Activated effector memory CD4-positive, alpha-beta T cell treated with anti-CD3 and anti-CD28 coated beads, Interleukin-2, amount 50 U/mL, for 16 hours (primary cell): ENCODE measurements at regions not wholly inside any gene's neighbourhood (a gene's known extent, or its start where the extent isn't known, plus 50 kb on each side); places are given as distances from the start of the nearest gene placed in this dataset.

Source experiments
- DNase-seq: peaks from one replicate; pipeline ENCODE4 v3.0.0-alpha.2; 2020

DNA sequence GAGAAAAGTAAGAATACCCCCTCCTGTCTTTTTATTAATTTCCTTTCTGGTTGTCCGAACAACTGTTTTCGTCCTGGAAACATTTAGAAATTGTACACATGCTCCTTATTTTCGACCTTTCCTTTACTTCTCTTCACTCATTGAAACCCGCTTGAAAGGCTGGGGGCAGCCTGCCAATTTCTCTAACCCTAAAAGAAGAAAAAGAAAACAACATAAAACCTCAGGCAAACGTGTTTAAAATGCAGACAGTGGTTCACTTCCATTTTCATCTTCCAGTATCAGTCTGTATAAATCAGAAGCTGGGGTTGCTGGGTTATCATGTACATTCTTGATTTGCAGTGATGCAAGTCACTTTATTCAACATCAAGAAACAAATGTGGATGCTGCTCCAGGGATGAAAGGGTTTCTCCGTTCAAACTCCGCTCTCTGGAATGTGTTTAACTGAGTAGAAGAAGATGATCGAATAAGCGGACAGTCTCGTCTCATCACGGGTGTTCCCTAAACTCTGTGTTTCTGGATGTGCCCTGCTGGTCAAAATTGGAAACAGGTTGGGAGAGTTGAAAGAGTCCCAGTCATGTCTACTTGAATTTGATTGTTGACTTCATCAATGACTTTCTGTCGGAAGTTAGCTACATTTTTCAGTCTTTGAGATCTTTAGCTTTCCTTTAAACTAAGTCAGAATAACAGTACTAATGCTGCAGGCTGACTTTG lies 1042.2 kb downstream of the BCL11B start:
- DNase-seq = no peak

DNA sequence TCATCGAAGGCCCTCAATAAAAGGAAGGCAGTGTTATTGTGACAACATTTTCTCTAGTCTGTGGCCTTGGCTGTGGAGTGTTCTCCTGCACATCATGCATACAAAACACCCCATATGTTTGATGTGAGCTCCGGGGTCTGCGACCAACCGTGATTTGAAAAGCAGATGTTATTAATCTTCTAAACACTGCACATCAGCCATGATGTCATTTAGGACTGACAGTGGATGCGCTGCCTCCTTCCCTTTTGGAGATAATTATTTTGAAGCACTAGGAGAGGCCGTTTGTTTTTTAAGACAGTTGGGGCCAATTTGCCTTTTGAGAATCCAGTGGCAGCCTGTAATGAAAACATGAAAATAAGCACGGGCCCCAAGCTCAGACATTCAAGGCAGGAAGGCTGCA lies 1041.6 kb downstream of the BCL11B start:
- no peak for DNase-seq

DNA sequence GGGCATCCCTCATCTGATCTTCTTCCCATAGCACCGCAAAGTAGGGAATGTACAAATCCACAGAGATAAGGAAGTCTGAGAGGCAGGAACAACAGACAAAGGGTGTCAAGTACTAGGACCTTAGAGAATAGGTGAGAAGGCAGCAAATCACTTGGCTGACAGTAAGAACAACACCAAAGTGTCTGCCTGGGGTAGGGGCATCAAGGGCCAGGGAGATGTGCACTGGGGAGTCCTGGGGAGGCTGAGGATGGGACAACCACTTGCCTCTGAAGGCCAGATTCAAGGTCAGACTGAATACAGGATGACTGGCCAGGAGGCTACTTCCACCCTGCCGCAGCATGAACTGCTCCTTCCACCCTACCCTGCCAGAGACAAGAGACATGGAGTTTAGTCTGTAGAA lies 1040.8 kb downstream of the BCL11B start:
- DNase-seq = no peak

DNA sequence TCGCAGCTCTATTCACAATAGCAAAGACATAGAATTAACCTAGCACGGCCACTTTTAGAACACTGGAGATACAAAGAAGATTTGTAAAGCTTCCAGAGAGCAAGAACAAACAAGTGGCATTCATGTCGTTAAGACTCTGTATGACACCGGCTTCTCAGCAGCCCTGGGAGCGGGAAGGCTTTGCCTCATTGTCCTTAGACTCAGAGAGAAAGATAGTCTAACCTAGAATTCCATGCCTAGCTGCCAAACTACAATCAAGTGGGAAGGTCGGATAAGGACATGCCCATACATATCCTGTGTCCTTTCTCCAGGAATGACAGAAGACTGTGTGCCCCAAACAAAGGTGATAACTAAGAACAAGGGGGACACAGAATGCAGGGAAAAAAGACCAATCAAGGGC lies 1038.3 kb downstream of the BCL11B start:
- no peak for DNase-seq

DNA sequence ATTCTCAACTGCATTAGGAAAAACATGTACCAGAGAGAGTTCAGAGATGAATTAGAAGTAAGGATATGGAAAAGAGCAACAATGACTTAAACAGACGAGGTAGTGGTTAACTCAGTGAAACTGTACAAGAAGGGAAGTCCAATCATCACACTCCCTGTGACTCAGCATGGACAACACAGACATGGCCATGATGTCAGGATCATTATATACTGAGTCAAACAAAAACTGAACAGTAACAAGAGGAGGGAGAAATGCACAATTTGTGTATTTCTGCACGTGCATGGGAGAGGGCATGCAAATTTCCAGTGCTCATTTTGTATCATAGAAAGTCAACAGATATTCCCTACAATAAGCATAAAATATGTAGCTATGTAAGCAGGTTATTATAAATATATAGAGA lies 1037.8 kb downstream of the BCL11B start:
- DNase-seq = no peak

DNA sequence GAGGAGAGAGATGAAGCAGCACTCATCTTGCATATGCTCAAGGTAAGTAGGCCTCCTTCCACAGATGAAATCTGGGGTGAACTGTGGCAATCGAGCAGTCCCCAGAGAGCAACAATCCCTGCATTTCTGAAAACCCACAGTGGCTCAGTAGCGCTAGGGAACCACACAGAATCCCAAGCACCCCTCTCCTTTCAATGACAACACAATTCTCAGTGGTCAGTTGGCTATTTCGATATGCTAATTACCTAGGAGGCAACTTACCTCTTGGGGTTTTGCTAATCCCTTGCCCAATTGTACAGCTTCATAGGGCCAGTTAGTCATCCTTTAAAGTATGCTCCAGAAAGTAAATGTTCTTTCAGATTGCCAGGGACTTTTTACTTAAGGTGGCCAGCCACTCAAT lies 1035.7 kb downstream of the BCL11B start:
- DNase-seq = no peak

DNA sequence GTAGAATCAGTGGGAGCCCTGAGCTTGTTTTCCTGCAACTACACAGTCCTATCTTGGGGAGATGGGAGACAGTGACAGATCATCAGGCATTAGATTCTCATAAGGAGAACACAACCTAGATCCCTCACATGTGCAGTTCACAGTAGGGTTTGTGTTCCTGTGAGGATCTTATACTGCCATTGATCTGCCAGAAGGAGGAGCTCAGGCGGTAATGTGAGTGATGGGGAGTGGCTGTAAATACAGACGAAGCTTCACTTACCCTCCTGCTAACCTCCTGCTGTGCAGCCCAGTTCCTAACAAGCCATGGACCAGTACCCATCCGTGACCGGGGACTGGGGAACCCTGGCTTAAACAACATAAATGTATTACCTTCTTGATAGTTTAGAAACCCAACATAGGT lies 1034.1 kb downstream of the BCL11B start:
- DNase-seq = no peak

DNA sequence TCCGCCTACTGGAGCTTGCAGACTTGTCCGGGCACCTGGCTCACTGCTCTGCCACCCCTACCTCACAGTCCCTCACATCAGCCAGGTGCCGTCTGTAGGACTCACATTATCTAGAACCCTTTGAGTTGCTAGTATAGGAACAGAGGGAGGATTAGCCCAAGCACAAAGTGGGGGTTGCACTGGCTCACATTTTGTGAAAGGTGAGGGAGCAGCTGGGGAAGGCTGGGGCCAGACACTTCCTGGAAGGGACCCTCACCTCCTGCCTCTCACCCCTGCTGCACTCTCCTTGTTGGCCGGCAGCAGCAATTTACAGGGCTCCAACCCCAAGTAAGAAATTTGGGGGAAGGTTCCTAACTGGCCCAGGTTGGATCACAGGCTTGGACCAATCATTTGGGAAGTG lies 1031.6 kb downstream of the BCL11B start:
- DNase-seq = no peak

DNA sequence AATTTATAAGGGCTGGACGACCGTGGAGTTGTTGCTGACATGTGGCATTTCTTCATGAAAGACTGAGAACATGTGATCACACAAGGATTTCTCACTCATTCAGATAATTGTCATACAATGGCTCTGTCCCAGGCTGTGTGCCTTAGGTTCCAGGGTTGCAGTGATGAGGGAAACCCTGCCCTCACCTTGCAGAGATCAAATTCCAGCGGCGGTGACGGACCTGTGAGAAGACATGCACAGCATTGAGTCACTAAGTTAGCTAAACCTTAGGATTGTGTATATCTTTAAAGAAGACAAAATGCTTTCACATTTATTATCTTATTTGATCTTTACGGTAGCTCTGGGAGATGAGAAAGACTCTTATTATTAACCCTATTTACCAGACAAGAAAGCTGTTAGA lies 1029.1 kb downstream of the BCL11B start:
- no peak for DNase-seq

DNA sequence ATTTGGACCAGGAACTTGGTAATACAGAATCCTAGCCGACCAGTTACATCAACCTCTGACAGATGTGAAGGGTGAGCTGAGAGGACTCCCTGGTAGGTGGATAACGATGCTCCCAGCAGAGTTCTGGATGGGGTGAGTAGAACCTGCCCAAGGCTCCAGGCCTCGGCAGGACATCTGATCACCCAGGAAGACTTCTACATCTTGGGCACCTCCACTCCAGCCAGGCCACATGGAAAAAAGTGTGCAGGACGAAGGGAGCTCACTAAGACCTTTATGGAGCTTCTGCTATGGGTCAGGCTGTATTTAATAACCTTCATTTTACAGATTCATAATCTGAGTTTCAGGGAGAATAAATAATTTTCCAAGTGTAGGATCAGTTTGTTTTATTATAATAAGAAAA lies 1028.7 kb downstream of the BCL11B start:
- no peak for DNase-seq

DNA sequence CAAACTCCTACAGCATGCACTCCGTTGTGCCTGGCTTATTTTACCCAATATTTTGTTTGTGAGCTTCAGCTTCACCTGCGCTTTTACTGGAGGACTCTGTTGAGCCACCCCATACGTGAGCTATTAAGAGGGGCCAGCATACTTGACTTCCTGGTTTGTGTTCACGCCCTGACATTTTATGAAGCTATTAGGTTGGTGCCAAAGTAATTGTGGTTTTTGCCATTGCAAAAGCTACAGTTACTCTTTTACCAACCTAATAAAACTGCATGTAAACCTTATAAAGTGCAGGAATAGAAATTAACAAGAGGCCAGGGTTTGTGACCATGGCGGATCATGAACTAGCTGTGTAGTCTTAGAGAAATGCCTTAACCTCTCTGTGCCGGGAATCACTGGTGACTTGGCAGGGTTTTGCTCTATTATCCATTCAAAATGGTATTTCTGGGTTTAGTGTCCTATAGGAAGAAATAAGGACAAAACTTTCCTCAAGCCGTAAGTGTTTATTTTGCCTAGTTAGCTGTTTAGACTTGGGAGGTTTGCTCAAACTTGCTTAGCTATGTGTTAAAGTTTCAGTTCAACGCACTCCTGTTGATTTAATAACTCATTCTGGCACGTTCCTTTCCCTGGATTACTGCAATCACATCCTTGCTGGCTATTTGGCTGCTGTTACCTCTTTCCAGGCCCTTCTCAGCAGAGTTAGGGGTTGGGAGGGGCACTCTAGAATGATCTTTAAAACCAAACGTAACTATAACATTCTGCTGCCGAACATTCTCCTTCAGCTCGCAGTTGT lies 1027.6 kb downstream of the BCL11B start:
- no peak for DNase-seq

DNA sequence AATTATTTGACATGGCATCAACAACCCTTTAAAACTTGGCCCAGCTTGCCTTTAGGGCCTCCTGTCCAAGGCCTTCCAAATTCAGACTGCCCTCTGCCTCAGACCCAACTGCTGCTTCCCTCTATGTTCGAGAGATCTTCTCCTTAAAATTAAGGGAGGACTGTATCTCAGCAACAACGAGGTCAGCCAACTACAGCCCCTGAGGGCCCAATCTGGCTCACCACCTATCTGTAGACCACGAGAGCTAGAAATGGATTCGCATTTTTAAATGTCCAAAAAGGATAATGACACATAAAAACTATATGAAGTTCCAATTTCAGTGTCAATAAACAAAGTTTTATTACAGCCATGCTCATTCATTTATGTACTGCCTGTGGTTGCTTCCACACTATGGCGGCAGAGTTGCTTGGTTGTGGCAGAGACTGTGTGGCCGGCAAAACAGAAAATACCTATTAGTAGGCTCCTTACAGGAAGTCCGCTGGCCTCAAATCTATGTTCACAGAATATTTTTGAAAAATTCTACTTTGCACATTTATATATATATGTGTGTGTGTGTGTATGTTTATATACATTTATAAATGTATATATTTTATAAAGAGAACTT lies 1026.9 kb downstream of the BCL11B start:
- DNase-seq = no peak

DNA sequence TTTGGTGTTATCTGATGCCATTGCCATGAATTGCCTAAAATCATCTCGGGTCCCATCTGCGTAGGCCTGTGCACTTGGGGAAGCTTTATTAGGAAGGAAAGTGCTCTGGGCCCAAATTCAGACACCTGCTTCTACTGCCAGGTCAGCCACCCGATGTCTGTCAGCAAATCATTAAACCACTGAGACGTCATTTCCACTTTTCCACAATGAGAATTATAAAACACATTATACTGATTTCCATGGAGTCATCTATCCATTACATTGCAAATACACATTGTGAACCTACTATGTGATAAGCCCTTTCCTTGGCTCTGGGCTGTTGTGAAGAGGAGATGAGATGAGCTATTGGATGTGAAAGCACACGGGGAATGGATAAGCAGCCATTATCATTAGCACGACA lies 1022.9 kb downstream of the BCL11B start:
- no peak for DNase-seq

DNA sequence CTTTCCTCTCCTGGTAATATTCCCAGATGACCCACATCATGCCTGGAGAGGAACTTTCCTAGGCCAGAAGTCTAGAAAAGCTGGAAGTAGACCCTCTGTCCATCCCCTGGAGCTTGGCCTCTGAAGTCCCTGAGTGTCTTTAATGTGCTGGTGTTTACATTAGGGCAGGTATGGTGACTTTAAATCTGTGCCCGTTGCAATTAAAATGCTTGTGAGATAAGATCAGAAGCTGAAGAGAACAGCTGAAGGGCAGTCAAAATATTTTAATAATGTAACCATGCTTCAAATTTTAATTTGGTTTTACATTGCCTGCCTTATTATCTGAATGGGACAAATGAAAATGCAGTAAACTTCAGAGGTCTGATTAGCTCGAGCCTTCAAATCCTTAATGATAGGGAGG lies 1022.5 kb downstream of the BCL11B start:
- DNase-seq = no peak

DNA sequence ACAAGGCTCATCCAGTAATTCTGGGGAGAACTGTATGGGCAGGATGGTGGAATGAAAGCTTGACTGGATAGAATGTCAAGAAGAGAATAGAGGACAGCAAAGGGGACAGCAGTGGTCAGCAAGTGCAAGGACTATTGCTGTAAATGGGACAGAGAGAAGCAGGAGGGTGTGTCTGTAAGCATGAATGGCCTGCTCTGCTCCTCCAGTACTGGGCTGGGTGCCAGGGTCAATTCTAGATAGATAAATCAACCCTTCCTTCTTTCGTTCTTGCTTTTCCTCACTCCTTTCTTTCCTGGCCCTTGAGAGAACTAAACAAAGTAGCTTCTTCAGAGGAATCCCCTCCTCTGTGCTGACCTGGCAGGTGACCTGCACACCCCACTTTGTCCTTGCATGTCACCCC lies 1019.2 kb downstream of the BCL11B start:
- no peak for DNase-seq

DNA sequence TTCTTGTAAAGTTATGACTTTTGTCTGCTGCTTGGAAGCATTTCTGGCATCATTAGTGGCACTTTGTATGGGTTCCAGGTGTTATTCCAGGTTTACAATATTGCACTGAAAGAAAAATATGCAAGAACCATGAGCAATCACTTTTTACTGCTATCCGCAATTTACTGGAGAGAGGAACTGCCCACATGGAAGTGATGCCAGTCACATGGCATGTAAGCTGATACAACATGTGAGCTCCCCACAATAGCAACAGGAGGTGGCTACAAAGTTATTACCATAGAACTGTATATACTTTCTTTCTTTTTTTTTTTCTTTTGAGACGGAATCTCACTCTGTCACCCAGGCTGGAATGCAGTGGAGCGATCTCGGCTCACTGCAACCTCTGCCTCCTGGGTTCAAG lies 1012.1 kb downstream of the BCL11B start:
- DNase-seq = no peak

DNA sequence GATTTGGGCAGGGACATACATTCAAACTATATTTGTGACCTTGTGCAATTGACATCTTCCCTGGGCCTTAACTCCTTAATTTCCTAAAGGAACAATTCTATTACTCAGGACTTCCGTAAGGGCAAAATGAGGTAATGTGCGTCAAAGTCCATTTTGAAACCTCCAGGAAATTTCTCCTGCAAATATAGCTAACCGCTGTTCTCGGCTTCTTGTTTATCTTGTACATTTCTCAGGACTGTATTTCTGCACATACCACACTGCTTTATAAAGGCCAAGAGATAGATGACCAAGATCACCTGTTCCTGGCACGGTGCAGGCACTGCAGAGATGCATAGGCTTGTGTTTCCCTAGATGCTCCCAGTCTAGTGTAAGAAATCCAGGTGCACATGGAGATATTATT lies 1009.4 kb downstream of the BCL11B start:
- DNase-seq = no peak

DNA sequence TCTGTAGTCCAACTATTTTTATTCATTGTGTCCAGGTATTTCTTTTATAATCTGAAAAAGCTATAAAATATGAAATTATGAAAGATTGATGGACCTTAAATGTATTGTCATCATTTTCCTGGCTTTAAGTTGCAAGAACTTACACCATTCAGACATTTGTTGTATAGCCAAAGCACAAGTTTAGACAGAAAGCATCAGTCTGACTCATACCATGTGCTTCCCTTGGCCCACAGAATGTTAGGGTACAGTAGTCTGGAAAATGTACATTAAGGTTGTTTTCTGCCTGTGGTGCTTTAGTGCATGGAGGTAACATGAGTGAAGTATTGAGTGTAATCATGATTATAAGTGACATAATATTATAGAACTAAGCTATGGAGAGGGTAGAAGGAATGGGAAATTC lies 1002.5 kb downstream of the BCL11B start:
- no peak for DNase-seq

DNA sequence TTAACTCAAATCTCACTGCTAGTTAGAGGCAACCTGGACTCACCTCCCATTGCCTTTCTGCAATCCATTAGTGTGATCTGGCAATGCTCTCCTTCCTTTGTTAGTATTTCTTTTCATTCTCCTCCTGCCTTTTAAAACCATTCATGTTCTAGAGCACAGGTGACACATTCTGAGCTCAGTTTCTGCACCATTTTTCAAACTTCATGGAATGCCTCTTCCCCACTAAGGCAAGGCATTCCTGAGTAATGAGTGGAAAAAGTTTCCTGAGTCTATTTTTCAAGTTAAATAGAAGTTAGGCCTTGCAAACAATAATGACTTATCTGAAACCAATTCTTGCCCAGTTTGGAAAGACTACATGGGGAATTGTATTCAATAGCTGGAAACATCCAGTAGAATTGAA lies 1001.8 kb downstream of the BCL11B start:
- DNase-seq = no peak

DNA sequence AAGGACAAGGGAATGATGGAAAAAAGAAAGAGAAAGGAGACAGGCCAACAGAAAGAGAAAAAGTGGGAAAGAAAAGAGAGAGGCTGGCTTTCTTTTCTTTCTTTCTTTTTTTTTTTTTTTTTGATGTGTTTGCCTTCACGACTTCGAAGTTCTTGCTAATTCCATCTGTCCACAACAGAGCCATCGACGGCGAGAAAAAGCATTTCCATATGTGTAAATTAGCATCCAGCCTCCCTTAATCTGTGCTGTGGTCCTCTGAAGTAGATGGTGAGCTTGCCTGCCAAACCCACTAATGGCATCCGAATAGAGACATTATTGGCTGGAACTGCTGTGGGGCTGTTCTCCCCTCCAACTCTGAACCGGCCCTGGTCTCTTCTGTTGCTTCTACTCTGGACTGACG lies 997.4 kb downstream of the BCL11B start:
- DNase-seq = no peak

DNA sequence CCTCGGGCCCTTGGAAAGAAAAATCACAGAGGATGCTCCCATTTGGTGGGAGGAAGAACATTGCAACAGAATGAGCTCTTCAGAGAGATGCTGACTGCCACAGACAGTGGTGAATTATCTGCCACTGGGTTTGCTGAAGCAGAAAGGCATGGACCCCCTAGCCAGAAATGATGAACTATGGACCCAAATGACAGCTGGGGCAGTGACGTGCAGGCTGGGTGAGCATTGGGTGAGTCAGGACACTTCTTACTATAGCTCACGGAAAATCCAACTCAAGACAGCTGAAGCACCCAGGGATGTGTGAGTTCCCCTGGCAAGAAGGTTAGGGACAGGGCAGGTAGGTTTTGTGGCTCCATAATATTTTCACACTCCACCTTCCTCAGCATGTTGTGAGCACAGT lies 993.2 kb downstream of the BCL11B start:
- no peak for DNase-seq

DNA sequence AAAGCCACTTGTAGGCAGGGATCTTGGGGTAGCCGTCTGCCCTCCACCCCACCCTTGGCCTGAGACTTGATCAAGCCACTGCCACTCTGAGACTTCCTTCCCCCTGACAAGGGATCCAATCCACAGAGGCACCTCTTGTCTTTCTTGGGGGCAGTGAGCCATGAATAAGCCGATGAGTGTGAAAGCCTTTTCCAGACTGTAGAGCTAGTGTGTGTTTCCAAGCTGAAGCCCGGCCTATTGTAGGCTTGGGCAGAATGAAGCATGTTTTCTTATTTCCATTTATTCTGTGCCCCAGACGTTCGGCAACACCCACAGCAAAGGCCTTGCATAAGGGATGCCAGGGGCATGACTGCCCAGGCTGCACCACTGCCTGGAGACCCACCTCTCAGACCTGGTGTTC lies 991.6 kb downstream of the BCL11B start:
- DNase-seq = no peak

DNA sequence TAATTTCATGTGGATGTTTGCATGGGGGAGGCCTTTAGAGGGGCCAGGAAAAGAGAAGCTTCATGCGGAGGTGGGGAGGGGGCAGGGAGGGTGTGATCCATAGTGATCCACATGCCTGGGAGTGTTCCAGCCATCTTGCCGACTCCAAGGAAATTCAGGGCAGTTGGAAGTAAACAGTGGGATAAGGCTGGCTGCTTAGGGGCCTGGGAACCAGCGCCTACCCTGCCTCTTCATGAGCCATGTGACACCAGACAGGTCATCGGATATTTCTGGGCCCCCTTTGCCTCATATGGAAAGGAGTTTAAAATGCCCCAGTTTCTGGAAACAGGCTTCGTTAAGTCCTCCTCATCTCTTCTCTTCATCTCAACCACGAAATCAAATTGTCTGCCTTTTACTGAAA lies 983.2 kb downstream of the BCL11B start:
- no peak for DNase-seq

DNA sequence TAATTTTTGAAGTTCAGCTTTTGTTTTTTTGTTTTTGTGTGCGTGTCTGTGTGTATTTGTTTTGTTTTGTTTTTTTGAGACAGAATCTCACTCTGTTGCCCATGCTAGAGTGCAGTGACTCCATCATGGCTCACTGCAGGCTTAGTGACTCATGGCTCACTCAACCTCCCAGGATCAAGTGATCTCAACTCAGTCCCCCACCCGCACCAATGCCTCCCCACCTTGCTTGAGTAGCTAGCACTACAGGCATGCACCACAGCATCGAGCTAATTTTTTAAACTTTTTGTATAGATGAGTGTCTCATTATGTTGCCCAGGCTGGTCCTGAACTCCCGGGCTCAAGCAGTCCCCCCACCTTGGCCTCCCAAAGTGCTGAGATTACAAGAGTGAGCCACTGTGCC lies 981.4 kb downstream of the BCL11B start:
- DNase-seq = no peak
